ENCODE measurements at regions not wholly inside any gene's neighbourhood (a gene's known extent, or its start where the extent isn't known, plus 50 kb on each side); places are given as distances from the start of the nearest gene placed in this dataset.

- DNase-seq, result no peak
- Mint-ChIP-seq H3K27ac (no peak overlapping the region), H3K36me3 (ENCODE audit: low read depth) (no peaks in the 10 kb centered on the region), H3K9me3 (no peaks in the 10 kb centered on the region), H3K27me3 (peaks cover 14% of the 10 kb centered on the region), H3K4me3 (no peak overlapping the region), H3K4me1 (no peaks in the 10 kb centered on the region)
- intact Hi-C loops (cut with micrococcal nuclease), result no loop called here
These were observed 83.4 kb downstream of the RPLP1 start for GRCh38 chr15:69535998-69536397.

- Mint-ChIP-seq H3K4me3 (no peak overlapping the region), H3K4me1 (no peaks in the 10 kb centered on the region), H3K27me3 (peaks cover 14% of the 10 kb centered on the region), H3K9me3 (no peaks in the 10 kb centered on the region), H3K27ac (no peak overlapping the region), H3K36me3 (ENCODE audit: low read depth) (no peaks in the 10 kb centered on the region)
- no peak for DNase-seq
- intact Hi-C loops (cut with micrococcal nuclease), result no loop called here
These were observed 84.3 kb downstream of the RPLP1 start for GRCh38 chr15:69536726-69537512.

GRCh38 chr15:69537901-69538300 lies 85.3 kb downstream of the RPLP1 start:
- intact Hi-C loops (cut with micrococcal nuclease), result no loop called here
- Mint-ChIP-seq H3K27me3 (peaks cover 12% of the 10 kb centered on the region), H3K36me3 (ENCODE audit: low read depth) (no peaks in the 10 kb centered on the region), H3K4me3 (no peak overlapping the region), H3K9me3 (no peaks in the 10 kb centered on the region), H3K4me1 (no peaks in the 10 kb centered on the region), H3K27ac (no peak overlapping the region)
- DNase-seq, result no peak

- no peaks in the 10 kb centered on the region for H3K36me3 Mint-ChIP-seq (ENCODE audit: low read depth)
- H3K4me1 Mint-ChIP-seq, result no peaks in the 10 kb centered on the region
- no peaks in the 10 kb centered on the region for H3K9me3 Mint-ChIP-seq
- H3K27me3 Mint-ChIP-seq, result peaks cover 11% of the 10 kb centered on the region
- intact Hi-C loops (cut with micrococcal nuclease), result no loop called here
- DNase-seq, result no peak
- H3K4me3 Mint-ChIP-seq, result no peak overlapping the region
- no peak overlapping the region for H3K27ac Mint-ChIP-seq
These were observed 85.8 kb downstream of the RPLP1 start for GRCh38 chr15:69538379-69538778.

- Mint-ChIP-seq H3K4me1 (no peaks in the 10 kb centered on the region), H3K9me3 (no peaks in the 10 kb centered on the region), H3K4me3 (no peak overlapping the region), H3K27me3 (peaks cover 11% of the 10 kb centered on the region), H3K36me3 (ENCODE audit: low read depth) (no peaks in the 10 kb centered on the region), H3K27ac (no peak overlapping the region)
- no peak for DNase-seq
- intact Hi-C loops (cut with micrococcal nuclease), result no loop called here
These were observed 86.7 kb downstream of the RPLP1 start for GRCh38 chr15:69539345-69539744.

- no peak overlapping the region for H3K27ac Mint-ChIP-seq
- peaks cover 8% of the 10 kb centered on the region for H3K27me3 Mint-ChIP-seq
- no peak overlapping the region for H3K4me3 Mint-ChIP-seq
- intact Hi-C loops (cut with micrococcal nuclease), result no loop called here
- DNase-seq, result no peak
- no peaks in the 10 kb centered on the region for H3K4me1 Mint-ChIP-seq
- no peaks in the 10 kb centered on the region for H3K36me3 Mint-ChIP-seq (ENCODE audit: low read depth)
- H3K9me3 Mint-ChIP-seq, result no peaks in the 10 kb centered on the region
These were observed 88.0 kb downstream of the RPLP1 start for GRCh38 chr15:69540622-69541021.

- Mint-ChIP-seq H3K4me3 (no peak overlapping the region), H3K36me3 (ENCODE audit: low read depth) (no peaks in the 10 kb centered on the region), H3K4me1 (no peaks in the 10 kb centered on the region), H3K9me3 (no peaks in the 10 kb centered on the region), H3K27ac (no peak overlapping the region), H3K27me3 (peaks cover 3% of the 10 kb centered on the region)
- intact Hi-C loops (cut with micrococcal nuclease), result no loop called here
- no peak for DNase-seq
These were observed 89.4 kb downstream of the RPLP1 start for GRCh38 chr15:69542028-69542427.

GRCh38 chr15:69543681-69544364 lies 91.2 kb downstream of the RPLP1 start:
- Mint-ChIP-seq H3K27ac (no peak overlapping the region), H3K4me3 (no peak overlapping the region), H3K27me3 (peaks cover 10% of the 10 kb centered on the region), H3K9me3 (no peaks in the 10 kb centered on the region), H3K4me1 (no peaks in the 10 kb centered on the region), H3K36me3 (ENCODE audit: low read depth) (no peaks in the 10 kb centered on the region)
- intact Hi-C loops (cut with micrococcal nuclease), result no loop called here
- DNase-seq, result no peak

- Mint-ChIP-seq H3K9me3 (no peaks in the 10 kb centered on the region), H3K4me1 (no peaks in the 10 kb centered on the region), H3K36me3 (ENCODE audit: low read depth) (no peaks in the 10 kb centered on the region), H3K27ac (no peak overlapping the region), H3K4me3 (no peak overlapping the region), H3K27me3 (peaks cover 14% of the 10 kb centered on the region)
- no peak for DNase-seq
- intact Hi-C loops (cut with micrococcal nuclease), result no loop called here
These were observed 91.9 kb downstream of the RPLP1 start for GRCh38 chr15:69544365-69545113.

GRCh38 chr15:69546182-69546581 lies 93.6 kb downstream of the RPLP1 start:
- Mint-ChIP-seq H3K27me3 (peaks cover 17% of the 10 kb centered on the region), H3K4me1 (no peaks in the 10 kb centered on the region), H3K36me3 (ENCODE audit: low read depth) (no peaks in the 10 kb centered on the region), H3K4me3 (no peak overlapping the region), H3K27ac (no peak overlapping the region), H3K9me3 (peaks cover 4% of the 10 kb centered on the region)
- DNase-seq, result no peak
- intact Hi-C loops (cut with micrococcal nuclease), result no loop called here

GRCh38 chr15:69548395-69549180 lies 96.0 kb downstream of the RPLP1 start:
- Mint-ChIP-seq H3K9me3 (peaks cover 13% of the 10 kb centered on the region), H3K27me3 (peaks cover 17% of the 10 kb centered on the region), H3K27ac (no peak overlapping the region), H3K4me1 (no peaks in the 10 kb centered on the region), H3K4me3 (no peak overlapping the region), H3K36me3 (ENCODE audit: low read depth) (no peaks in the 10 kb centered on the region)
- intact Hi-C loops (cut with micrococcal nuclease), result no loop called here
- no peak for DNase-seq

GRCh38 chr15:69551391-69552056 lies 98.9 kb downstream of the RPLP1 start:
- no peak overlapping the region for H3K27ac Mint-ChIP-seq
- DNase-seq, result no peak
- H3K4me3 Mint-ChIP-seq, result no peak overlapping the region
- H3K36me3 Mint-ChIP-seq (ENCODE audit: low read depth), result no peaks in the 10 kb centered on the region
- intact Hi-C loops (cut with micrococcal nuclease), result no loop called here
- peaks cover 13% of the 10 kb centered on the region for H3K9me3 Mint-ChIP-seq
- H3K27me3 Mint-ChIP-seq, result peaks cover 15% of the 10 kb centered on the region
- no peaks in the 10 kb centered on the region for H3K4me1 Mint-ChIP-seq

- Mint-ChIP-seq H3K36me3 (ENCODE audit: low read depth) (no peaks in the 10 kb centered on the region), H3K27me3 (peaks cover 15% of the 10 kb centered on the region), H3K9me3 (peaks cover 13% of the 10 kb centered on the region), H3K4me3 (no peak overlapping the region), H3K27ac (no peak overlapping the region), H3K4me1 (no peaks in the 10 kb centered on the region)
- DNase-seq, result no peak
- intact Hi-C loops (cut with micrococcal nuclease), result no loop called here
These were observed 99.6 kb downstream of the RPLP1 start for GRCh38 chr15:69552057-69552815.

All from activated CD4-positive, alpha-beta T cell treated with anti-CD3 and anti-CD28 coated beads, Interleukin-2, amount 10 ng/mL, durations not matched to agents 24 days and 14 days (primary cell).